GM18502 (cell line): ENCODE measurements at regions not wholly inside any gene's neighbourhood (a gene's known extent, or its start where the extent isn't known, plus 50 kb on each side); places are given as distances from the start of the nearest gene placed in this dataset.
"Not testable (repeated sequence)": the region's sequence is repeated elsewhere in the genome, so short reads cannot be mapped to it uniquely, and the experiment has no call there.

ENCODE experiments used
- ATAC-seq: cut with Tn5 transposase; IDR thresholded peaks from one replicate; pipeline ENCODE4 v1.9.1; 2021; ENCODE audit warnings: mild to moderate bottlenecking; ENCODE audit not compliant: unreplicated experiment, poor library complexity

DNA sequence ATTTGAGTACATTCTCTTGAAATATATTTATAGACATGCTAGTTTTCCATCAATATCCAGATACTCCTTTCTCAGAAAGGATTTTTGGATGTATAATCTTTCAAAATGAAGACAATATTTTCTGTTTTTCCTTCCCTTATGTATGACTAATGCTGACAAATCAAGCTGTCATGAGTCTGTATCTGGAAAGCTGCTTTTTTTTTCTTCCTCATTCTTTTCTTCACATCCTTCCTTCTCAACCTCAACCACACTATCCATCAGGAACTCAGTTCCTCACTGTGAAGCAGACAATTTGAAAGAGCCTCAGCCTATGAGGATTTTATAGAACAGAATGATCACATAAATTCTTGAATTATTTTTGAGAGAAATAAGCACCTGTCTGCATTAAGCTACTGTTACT lies 335.9 kb upstream of the EPHA6 start:
- no peak for ATAC-seq

DNA sequence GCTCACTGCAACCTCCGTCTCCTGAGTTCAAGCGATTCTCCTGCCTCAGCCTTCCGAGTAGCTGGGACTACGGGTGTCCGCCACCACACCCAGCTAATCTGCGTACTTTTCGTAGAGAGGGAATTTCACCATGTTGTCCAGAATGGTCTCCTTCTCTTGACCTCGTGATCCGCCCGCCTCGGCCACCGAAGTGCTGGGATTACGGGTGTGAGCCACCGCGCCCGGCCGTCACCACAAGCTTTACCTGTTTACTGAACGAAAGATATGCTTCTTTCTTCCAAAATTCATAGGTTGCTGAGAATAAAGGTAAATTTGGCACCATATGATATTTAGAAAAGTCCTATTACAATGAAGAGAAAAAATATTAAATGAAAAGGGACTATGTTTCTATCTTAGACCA lies 333.5 kb upstream of the EPHA6 start:
- ATAC-seq: no peak

- not testable (repeated sequence) for ATAC-seq
These were observed 331.2 kb upstream of the EPHA6 start for GRCh38 chr3:96483191-96483590.

- ATAC-seq: no peak
These were observed 330.6 kb upstream of the EPHA6 start for GRCh38 chr3:96483781-96484180.

GRCh38 chr3:96488708-96489107 lies 325.7 kb upstream of the EPHA6 start:
- no peak for ATAC-seq

GRCh38 chr3:96491023-96491422 lies 323.4 kb upstream of the EPHA6 start:
- no peak for ATAC-seq

DNA sequence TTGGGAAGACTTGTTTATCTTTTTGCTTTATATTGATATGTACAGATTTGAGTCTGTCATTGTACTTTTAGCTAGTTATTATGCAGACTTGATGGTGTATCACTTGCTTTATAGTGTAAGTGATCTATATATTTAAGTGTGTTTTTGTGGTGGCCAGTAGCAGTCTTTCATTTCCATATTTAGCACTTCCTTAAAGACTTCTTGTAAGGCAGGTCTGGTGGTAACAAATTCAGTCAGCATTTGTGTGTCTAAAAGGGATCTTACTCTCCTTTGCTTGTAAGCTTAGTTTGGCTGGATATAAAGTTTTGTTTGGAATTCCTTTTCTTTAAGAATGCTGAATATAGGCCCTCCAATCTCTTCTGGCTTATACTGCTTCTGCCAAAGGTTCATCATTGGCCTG lies 322.5 kb upstream of the EPHA6 start:
- no peak for ATAC-seq

DNA sequence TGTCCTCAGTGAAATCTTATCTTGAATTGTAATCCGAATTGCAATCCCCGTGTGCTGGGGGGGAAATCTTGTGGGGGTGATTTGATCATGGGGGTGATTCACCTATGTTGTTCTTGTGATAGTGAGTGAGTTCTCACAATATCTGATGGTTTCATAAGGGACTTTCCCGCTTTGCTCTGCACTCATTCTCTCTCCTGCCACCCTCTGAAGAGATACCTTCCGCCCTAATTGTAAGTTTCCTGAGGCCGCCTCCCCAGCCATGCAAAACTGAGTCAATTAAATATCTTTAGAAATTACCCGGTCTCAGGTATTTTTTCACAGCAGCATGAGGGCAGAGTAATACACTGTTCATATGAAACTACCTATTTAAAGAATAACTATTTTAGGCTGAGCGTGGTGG lies 304.1 kb upstream of the EPHA6 start:
- ATAC-seq: no peak

- no peak for ATAC-seq
These were observed 277.2 kb upstream of the EPHA6 start for GRCh38 chr3:96537165-96537564.

DNA sequence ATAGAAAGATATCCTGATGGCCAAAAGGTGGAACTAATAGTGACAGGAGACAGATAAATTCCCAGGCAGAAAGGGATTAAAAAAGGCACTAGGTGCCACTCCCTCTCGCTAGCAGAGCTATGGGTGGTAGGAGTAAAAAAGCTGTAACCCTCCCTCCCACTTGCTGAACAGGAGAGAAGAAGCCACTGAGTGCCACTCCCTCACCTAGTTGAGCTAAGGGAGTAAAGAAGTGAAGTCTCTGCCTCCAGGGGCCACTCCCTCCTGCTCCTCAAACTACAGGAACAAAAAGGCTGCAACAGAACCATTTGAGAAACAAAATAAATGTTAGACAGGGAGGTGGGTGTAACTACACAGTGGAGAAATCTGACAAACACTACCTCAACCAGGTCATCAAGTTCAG lies 276.2 kb upstream of the EPHA6 start:
- ATAC-seq: no peak

- ATAC-seq: no peak
These were observed 266.3 kb upstream of the EPHA6 start for GRCh38 chr3:96548073-96548472.

DNA sequence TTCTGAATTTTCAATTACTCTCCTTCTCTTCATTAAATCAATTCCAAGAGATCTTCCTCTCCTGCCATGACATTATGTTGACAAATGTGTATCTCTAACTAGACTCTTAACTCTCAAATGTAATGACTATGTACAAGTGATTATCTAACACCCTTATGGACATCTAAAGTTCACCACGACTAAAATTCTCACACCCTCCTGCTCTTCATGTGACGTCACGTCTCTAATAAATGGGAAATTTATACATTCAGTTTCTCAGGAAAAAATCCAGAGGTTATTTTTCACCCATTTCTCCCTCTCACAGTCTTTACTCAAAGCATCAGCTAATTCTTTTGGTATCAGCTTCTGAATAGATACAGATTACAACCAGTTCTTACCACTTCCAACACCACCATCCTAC lies 237.5 kb upstream of the EPHA6 start:
- no peak for ATAC-seq

DNA sequence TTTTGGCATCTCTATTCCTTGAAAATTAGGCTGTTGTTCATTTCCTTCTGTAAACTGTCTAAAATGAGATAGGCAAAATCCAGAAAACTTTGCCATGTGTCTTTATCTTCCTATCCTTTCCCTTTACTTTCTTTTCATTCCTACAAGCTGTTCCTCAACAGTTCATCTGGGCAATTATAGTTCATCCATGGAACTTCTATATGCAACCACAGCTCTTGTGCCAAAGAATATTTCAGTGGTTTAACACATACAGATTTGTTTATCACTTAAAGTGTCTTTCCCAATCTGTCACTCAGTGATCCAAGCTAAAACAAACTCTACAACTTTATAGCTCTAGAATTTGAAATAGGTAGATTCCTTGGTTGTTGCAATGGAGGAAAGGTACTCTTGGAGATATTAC lies 230.3 kb upstream of the EPHA6 start:
- ATAC-seq: no peak

DNA sequence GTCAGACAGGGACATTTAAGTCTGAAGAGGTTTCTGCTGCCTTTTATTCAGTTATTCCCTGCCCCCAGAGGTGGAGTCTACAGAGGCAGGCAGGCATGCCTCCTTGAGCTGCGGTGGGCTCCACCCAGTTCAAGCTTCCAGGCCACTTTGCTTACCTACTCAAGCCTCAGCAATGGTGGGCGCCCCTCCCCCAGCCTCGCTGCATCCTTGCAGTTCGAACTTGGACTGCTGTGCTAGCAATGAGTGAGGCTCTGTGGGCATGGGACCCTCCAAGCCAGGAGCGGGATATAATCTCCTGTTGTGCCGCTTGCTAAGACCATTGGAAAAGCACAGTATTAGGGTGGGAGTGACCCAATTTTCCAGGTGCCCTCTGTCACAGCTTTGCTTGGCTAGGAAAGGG lies 207.5 kb upstream of the EPHA6 start:
- ATAC-seq: not testable (repeated sequence)

DNA sequence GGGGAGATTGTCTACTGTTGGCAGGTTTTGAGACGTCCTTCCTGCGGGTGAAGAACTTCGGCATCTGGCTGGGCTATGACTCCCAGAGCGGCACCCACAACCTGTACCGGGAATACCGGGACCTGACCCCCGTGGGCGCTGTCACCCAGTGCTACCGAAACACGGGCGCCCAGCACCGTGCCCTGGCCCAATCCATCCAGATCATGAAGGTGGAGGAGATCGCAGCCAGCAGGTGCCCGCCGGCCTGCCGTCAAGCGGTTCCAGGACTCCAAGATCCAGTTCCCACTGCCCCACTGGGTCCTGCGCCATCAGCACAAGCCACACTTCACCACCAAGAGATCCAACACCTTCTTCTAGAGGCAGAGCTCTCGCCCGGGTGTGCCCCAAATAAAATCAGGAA lies 194.9 kb upstream of the EPHA6 start:
- no peak for ATAC-seq

GRCh38 chr3:96622878-96623277 lies 191.5 kb upstream of the EPHA6 start:
- ATAC-seq: no peak

- ATAC-seq: no peak
These were observed 183.3 kb upstream of the EPHA6 start for GRCh38 chr3:96631050-96631449.

DNA sequence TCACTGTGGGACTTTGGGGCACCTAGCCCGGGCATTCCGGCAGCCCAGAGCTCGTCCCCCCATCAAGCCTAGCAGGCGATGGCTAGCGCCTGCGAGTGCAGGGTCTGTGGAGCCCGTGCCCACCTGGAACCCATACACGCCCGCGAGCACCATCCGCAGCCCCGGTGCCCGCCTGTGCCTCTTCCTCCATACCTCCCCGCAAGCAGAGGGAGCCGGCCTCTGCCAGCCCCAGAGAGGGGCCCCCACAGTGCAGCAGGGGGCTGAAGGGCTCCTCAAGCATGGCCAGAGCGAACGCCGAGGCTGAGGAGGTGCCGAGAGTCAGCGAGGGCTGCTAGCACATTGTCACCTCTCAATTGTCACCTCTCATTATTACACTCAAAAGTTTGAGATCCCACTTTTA lies 167.8 kb upstream of the EPHA6 start:
- no peak for ATAC-seq

- no peak for ATAC-seq
These were observed 156.7 kb upstream of the EPHA6 start for GRCh38 chr3:96657710-96658109.

GRCh38 chr3:96671861-96672595 lies 142.4 kb upstream of the EPHA6 start:
- ATAC-seq: not testable (repeated sequence)

GRCh38 chr3:96677156-96677555 lies 137.2 kb upstream of the EPHA6 start:
- ATAC-seq: no peak

- ATAC-seq: no peak
These were observed 136.1 kb upstream of the EPHA6 start for GRCh38 chr3:96678325-96678724.
